ENCODE measurements at regions not wholly inside any gene's neighbourhood (a gene's known extent, or its start where the extent isn't known, plus 50 kb on each side); places are given as distances from the start of the nearest gene placed in this dataset.

- TF ChIP-seq CTCF (IDR thresholded peaks at IDR 0.05) = no peak
- TF ChIP-seq POLR2A (IDR thresholded peaks at IDR 0.05) = no peak
Measured at GRCh38 chr2:118315606-118316005, 227.3 kb downstream of the INSIG2 start.

Measured in esophagus squamous epithelium (tissue), 4 donors.